Transverse colon (tissue), 4 donors: ENCODE measurements at regions not wholly inside any gene's neighbourhood (a gene's known extent, or its start where the extent isn't known, plus 50 kb on each side); places are given as distances from the start of the nearest gene placed in this dataset.
A peak's percentile ranks its signal among the peaks of the same experiment; 100 is the strongest.

Source experiments
- DNase-seq: peaks from one replicate; pipeline ENCODE4 v3.0.0-alpha.2; 2019
- H3K27ac ChIP-seq, 4 donors: fragments of 200-600 bp; sonication (generic); 2 replicates each; pipeline ENCODE4 v1.5.1; 2016 to 2018; ENCODE audit warnings: inconsistent platforms in 4 of 4
- H3K27me3 ChIP-seq: fragments of 200-600 bp; sonication (generic); 2 replicates; pipeline ENCODE4 v1.5.1; 2017; ENCODE audit warnings: inconsistent platforms
- H3K36me3 ChIP-seq, 4 donors: fragments of 200-600 bp; sonication (generic); 2 replicates each; pipeline ENCODE4 v1.5.1; 2017 to 2019; ENCODE audit warnings: inconsistent platforms in 4 of 4
- H3K4me1 ChIP-seq, 4 donors: fragments of 200-600 bp; sonication (generic); 2 replicates each; pipeline ENCODE4 v1.5.1; 2017 to 2020; ENCODE audit warnings: inconsistent platforms in 4 of 4
- H3K4me3 ChIP-seq, 4 donors: fragments of 200-600 bp; sonication (generic); 1 replicate in 1 of 4; 2 replicates in 3 of 4; pipeline versions ENCODE4 v1.5.1 to v1.6.1; 2017 to 2019; ENCODE audit warnings: inconsistent platforms in 4 of 4
- H3K9me3 ChIP-seq, 2 donors: fragments of 200-600 bp; sonication (generic); 2 replicates each; pipeline ENCODE4 v1.5.1; 2017 to 2019; ENCODE audit warnings: inconsistent platforms in 2 of 2
- CTCF ChIP-seq, 5 experiments: fragments of 200-600 bp in 3 of 5; fragments of 450-650 bp in 2 of 5; sonication (generic) in 3 of 5; IDR thresholded peaks; 1 replicate in 2 of 5; 2 replicates in 3 of 5; pipeline ENCODE4 v1.5.1; 2016 to 2017; ENCODE audit warnings: antibody characterized with exemption in 5 of 5, inconsistent platforms in 3 of 5, mild to moderate bottlenecking in 2 of 5, moderate library complexity in 1 of 5
- EP300 ChIP-seq: sonication (generic); formaldehyde crosslinking; IDR thresholded peaks from one replicate; pipeline ENCODE4 v1.6.1; 2017; ENCODE audit warnings: antibody characterized with exemption, low read depth
- POLR2A ChIP-seq: fragments of 450-650 bp; IDR thresholded peaks from one replicate; pipeline ENCODE4 v1.6.1; 2016; ENCODE audit warnings: antibody characterized with exemption, mild to moderate bottlenecking, moderate library complexity
- POLR2AphosphoS5 ChIP-seq, 3 donors: sonication (generic); formaldehyde crosslinking; IDR thresholded peaks; one replicate each; pipeline ENCODE4 v1.6.1; 2016; ENCODE audit warnings: antibody characterized with exemption in 3 of 3
- WGBS, 2 donors: methylation state at CpG; one replicate each; pipeline ENCODE4 v1.1.5; 2018; ENCODE audit warnings: low coverage in 1 of 2; 5-methylcytosine and 5-hydroxymethylcytosine counted together
- in situ Hi-C, 4 donors: fragments of 200-750 bp; cut with MboI; loops; one replicate each; pipeline versions ENCODE4 v1.15.0 to v1.15.1; 2017; ENCODE audit warnings: low sequenced_read_pairs in 3 of 4, low pct_ligation_motif_present in 1 of 4, low pct_unique_long_range_greater_than_20kb in 1 of 4
- intact Hi-C: fragments of 100-400 bp; cut with DNase I; formaldehyde crosslinking; loops from one replicate; pipeline ENCODE4 v1.15.1; 2023; ENCODE audit warnings: low total_unique reads

GRCh38 chr5:173497685-173498084, 118.8 kb downstream of the BOD1 start:
- in situ Hi-C loops = no loop called here
- no peaks in the 10 kb centered on the region for H3K9me3 ChIP-seq
- TF ChIP-seq CTCF (IDR thresholded peaks at IDR 0.05) (no peak), EP300 (no peak), POLR2AphosphoS5 (IDR thresholded peaks at IDR 0.05) (no peak), POLR2A (no peak)
- H3K27ac ChIP-seq = peak overlapping the region in 1 of 4 donors; percentile 9
- intact Hi-C loops = no loop called here
- no peak overlapping the region for H3K4me3 ChIP-seq
- H3K27me3 ChIP-seq = no peaks in the 10 kb centered on the region
- peaks cover 0 to 13% (median 2%) of the 10 kb centered on the region in 4 donors for H3K4me1 ChIP-seq
- DNase-seq = no peak
- H3K36me3 ChIP-seq = no peaks in the 10 kb centered on the region
- WGBS, 2 donors = 82% methylated on average over 12 of the region's 12 CpGs; no CpG with 5 or more reads in 1 of the 2 donors

- WGBS, 2 donors = 61 to 84% methylated on average over 2 to 6 of the region's 6 CpGs
- intact Hi-C loops = no loop called here
Observed at GRCh38 chr5:173496883-173497255, 119.6 kb downstream of the BOD1 start.

GRCh38 chr5:173496129-173496882, 120.1 kb downstream of the BOD1 start:
- Histone ChIP-seq H3K27ac (peak overlapping the region in 3 of 4 donors; percentile 39 to 46 (median 43)), H3K9me3 (no peaks in the 10 kb centered on the region), H3K4me1 (peaks cover 0 to 13% (median 2%) of the 10 kb centered on the region in 4 donors), H3K36me3 (no peaks in the 10 kb centered on the region), H3K27me3 (no peaks in the 10 kb centered on the region), H3K4me3 (no peak overlapping the region)
- in situ Hi-C loops = no loop called here
- intact Hi-C loops = no loop called here
- no peak for DNase-seq
- WGBS, 2 donors = 60 to 66% methylated on average over 7 to 9 of the region's 9 CpGs
- TF ChIP-seq EP300 (no peak), CTCF (IDR thresholded peaks at IDR 0.05) (no peak), POLR2A (no peak), POLR2AphosphoS5 (IDR thresholded peaks at IDR 0.05) (no peak)

More at GRCh38 chr5:173496883-173497255, 119.6 kb downstream of the BOD1 start:
- peaks cover 0 to 13% (median 2%) of the 10 kb centered on the region in 4 donors for H3K4me1 ChIP-seq
- no peak overlapping the region for H3K4me3 ChIP-seq
- H3K27me3 ChIP-seq = no peaks in the 10 kb centered on the region
- TF ChIP-seq POLR2A = no peak
- no peak for TF ChIP-seq POLR2AphosphoS5 (IDR thresholded peaks at IDR 0.05)
- no peak for TF ChIP-seq CTCF (IDR thresholded peaks at IDR 0.05)
- TF ChIP-seq EP300 = no peak
- no peaks in the 10 kb centered on the region for H3K9me3 ChIP-seq
- H3K27ac ChIP-seq = peak overlapping the region in 3 of 4 donors; percentile 39 to 46 (median 43)
- in situ Hi-C loops = no loop called here
- no peak for DNase-seq
- H3K36me3 ChIP-seq = no peaks in the 10 kb centered on the region

GRCh38 chr5:173495225-173495904, 121.1 kb downstream of the BOD1 start:
- in situ Hi-C loops = no loop called here
- Histone ChIP-seq H3K27me3 (no peaks in the 10 kb centered on the region), H3K9me3 (no peaks in the 10 kb centered on the region), H3K4me3 (no peak overlapping the region), H3K36me3 (no peaks in the 10 kb centered on the region), H3K27ac (peak overlapping the region in 3 of 4 donors; percentile 39 to 46 (median 43)), H3K4me1 (peaks cover 0 to 13% (median 2%) of the 10 kb centered on the region in 4 donors)
- no peak for TF ChIP-seq POLR2AphosphoS5 (IDR thresholded peaks at IDR 0.05)
- TF ChIP-seq POLR2A = no peak
- no peak for TF ChIP-seq EP300
- TF ChIP-seq CTCF (IDR thresholded peaks at IDR 0.05) = no peak
- intact Hi-C loops = no loop called here
- no peak for DNase-seq
- 86 to 92% methylated on average over 3 of the region's 3 CpGs for WGBS, 2 donors
